Muscle of leg (tissue), 3 donors: ENCODE measurements at regions not wholly inside any gene's neighbourhood (a gene's known extent, or its start where the extent isn't known, plus 50 kb on each side); places are given as distances from the start of the nearest gene placed in this dataset.

Experiments
- DNase-seq: peaks from one replicate; pipeline ENCODE4 v3.0.0; 2013
- H3K27ac ChIP-seq: one replicate; pipeline ENCODE4 v1.5.1; 2013; ENCODE audit warnings: mild to moderate bottlenecking, low read length, control low read depth
- H3K27me3 ChIP-seq: one replicate; pipeline ENCODE4 v1.6.1; 2013; ENCODE audit warnings: low read length; ENCODE audit not compliant: control insufficient read depth, insufficient read depth
- H3K36me3 ChIP-seq: one replicate; pipeline ENCODE4 v1.6.1; 2013; ENCODE audit warnings: low read length; ENCODE audit not compliant: control insufficient read depth, insufficient read depth
- H3K4me1 ChIP-seq: one replicate; pipeline ENCODE4 v1.6.1; 2013; ENCODE audit warnings: low read length; ENCODE audit not compliant: control insufficient read depth, insufficient read depth
- H3K4me3 ChIP-seq: one replicate; pipeline ENCODE4 v1.5.1; 2013; ENCODE audit warnings: low read length, control low read depth
- H3K9me3 ChIP-seq: replicated peaks from 2 replicates; pipeline ENCODE4 v1.6.1; 2013; ENCODE audit warnings: low read depth, low read length; ENCODE audit not compliant: control insufficient read depth
- WGBS: methylation state at CpG from one replicate; pipeline ENCODE4 v1.1.5; 2013; ENCODE audit warnings: missing lambda C conversion rate; ENCODE audit not compliant: insufficient coverage; 5-methylcytosine and 5-hydroxymethylcytosine counted together

GRCh38 chr3:193754719-193755118 lies 161.7 kb downstream of the OPA1 start:
- DNase-seq: no peak
- no peak overlapping the region for H3K4me3 ChIP-seq
- no peak overlapping the region for H3K27ac ChIP-seq
- H3K4me1 ChIP-seq: no peaks in the 10 kb centered on the region
- no peaks in the 10 kb centered on the region for H3K36me3 ChIP-seq
- H3K27me3 ChIP-seq: no peaks in the 10 kb centered on the region
- peaks cover 15% of the 10 kb centered on the region for H3K9me3 ChIP-seq

- H3K9me3 ChIP-seq: peaks cover 15% of the 10 kb centered on the region
- H3K4me1 ChIP-seq: no peaks in the 10 kb centered on the region
- H3K27me3 ChIP-seq: no peaks in the 10 kb centered on the region
- no peak overlapping the region for H3K27ac ChIP-seq
- H3K36me3 ChIP-seq: no peaks in the 10 kb centered on the region
- WGBS: no CpG with 5 or more reads among the region's 1 CpG
- no peak overlapping the region for H3K4me3 ChIP-seq
- no peak for DNase-seq
Observed at GRCh38 chr3:193756536-193756935, 163.5 kb downstream of the OPA1 start.

- Histone ChIP-seq H3K9me3 (peaks cover 15% of the 10 kb centered on the region), H3K27ac (no peak overlapping the region), H3K27me3 (peaks cover under 1% of the 10 kb centered on the region), H3K4me1 (no peaks in the 10 kb centered on the region), H3K36me3 (no peaks in the 10 kb centered on the region), H3K4me3 (no peak overlapping the region)
- no CpG with 5 or more reads among the region's 2 CpGs for WGBS
- DNase-seq: no peak
Observed at GRCh38 chr3:193757457-193757856, 164.4 kb downstream of the OPA1 start.

- WGBS: 81% methylated on average over 5 of the region's 5 CpGs
- no peaks in the 10 kb centered on the region for H3K36me3 ChIP-seq
- H3K4me1 ChIP-seq: no peaks in the 10 kb centered on the region
- H3K27ac ChIP-seq: no peak overlapping the region
- H3K4me3 ChIP-seq: no peak overlapping the region
- peaks cover 8% of the 10 kb centered on the region for H3K27me3 ChIP-seq
- peaks cover 6% of the 10 kb centered on the region for H3K9me3 ChIP-seq
- no peak for DNase-seq
Observed at GRCh38 chr3:193761969-193762368, 169.0 kb downstream of the OPA1 start.

GRCh38 chr3:193762657-193763056 lies 169.6 kb downstream of the OPA1 start:
- no peak for DNase-seq
- 94% methylated on average over 1 of the region's 1 CpG for WGBS
- no peaks in the 10 kb centered on the region for H3K36me3 ChIP-seq
- H3K4me1 ChIP-seq: no peaks in the 10 kb centered on the region
- no peak overlapping the region for H3K27ac ChIP-seq
- H3K4me3 ChIP-seq: no peak overlapping the region
- H3K27me3 ChIP-seq: peaks cover 8% of the 10 kb centered on the region
- no peaks in the 10 kb centered on the region for H3K9me3 ChIP-seq

- Histone ChIP-seq H3K4me1 (no peaks in the 10 kb centered on the region), H3K27me3 (peaks cover 8% of the 10 kb centered on the region), H3K27ac (no peak overlapping the region), H3K36me3 (no peaks in the 10 kb centered on the region), H3K9me3 (no peaks in the 10 kb centered on the region), H3K4me3 (no peak overlapping the region)
- DNase-seq: no peak
- WGBS: 63% methylated on average over 3 of the region's 5 CpGs
Observed at GRCh38 chr3:193764959-193765358, 172.0 kb downstream of the OPA1 start.

- H3K27me3 ChIP-seq: peaks cover 12% of the 10 kb centered on the region
- no peak overlapping the region for H3K27ac ChIP-seq
- no peaks in the 10 kb centered on the region for H3K9me3 ChIP-seq
- H3K4me1 ChIP-seq: no peaks in the 10 kb centered on the region
- H3K36me3 ChIP-seq: no peaks in the 10 kb centered on the region
- no peak overlapping the region for H3K4me3 ChIP-seq
- WGBS: no CpG with 5 or more reads among the region's 1 CpG
- DNase-seq: no peak
Observed at GRCh38 chr3:193767353-193768069, 174.5 kb downstream of the OPA1 start.

GRCh38 chr3:193768070-193768394 lies 175.0 kb downstream of the OPA1 start:
- DNase-seq: no peak
- H3K27me3 ChIP-seq: peaks cover 12% of the 10 kb centered on the region
- 30% methylated on average over 1 of the region's 2 CpGs for WGBS
- H3K4me3 ChIP-seq: no peak overlapping the region
- H3K4me1 ChIP-seq: no peaks in the 10 kb centered on the region
- H3K9me3 ChIP-seq: no peaks in the 10 kb centered on the region
- H3K36me3 ChIP-seq: no peaks in the 10 kb centered on the region
- H3K27ac ChIP-seq: no peak overlapping the region

GRCh38 chr3:193769437-193769836 lies 176.4 kb downstream of the OPA1 start:
- Histone ChIP-seq H3K4me3 (no peak overlapping the region), H3K36me3 (no peaks in the 10 kb centered on the region), H3K27ac (no peak overlapping the region), H3K4me1 (no peaks in the 10 kb centered on the region), H3K27me3 (peaks cover 17% of the 10 kb centered on the region), H3K9me3 (no peaks in the 10 kb centered on the region)
- WGBS: 100% methylated on average over 2 of the region's 2 CpGs
- DNase-seq: no peak

- Histone ChIP-seq H3K4me3 (no peak overlapping the region), H3K4me1 (no peaks in the 10 kb centered on the region), H3K9me3 (no peaks in the 10 kb centered on the region), H3K27ac (no peak overlapping the region), H3K36me3 (no peaks in the 10 kb centered on the region), H3K27me3 (peaks cover 26% of the 10 kb centered on the region)
- WGBS: 88% methylated on average over 14 of the region's 20 CpGs
- DNase-seq: no peak
Observed at GRCh38 chr3:193771011-193771652, 178.1 kb downstream of the OPA1 start.
